CD1c-positive myeloid dendritic cell (primary cell): ENCODE measurements at regions not wholly inside any gene's neighbourhood (a gene's known extent, or its start where the extent isn't known, plus 50 kb on each side); places are given as distances from the start of the nearest gene placed in this dataset.

Experiments used
- DNase-seq: peaks from one replicate; pipeline ENCODE4 v3.0.0-alpha.2; 2016; ENCODE audit errors: extremely low spot score

- no peak for DNase-seq
These were observed 582.9 kb downstream of the INSC start for GRCh38 chr11:15697437-15698236.

- DNase-seq = no peak
These were observed 584.1 kb downstream of the INSC start for GRCh38 chr11:15698855-15699254.

DNA sequence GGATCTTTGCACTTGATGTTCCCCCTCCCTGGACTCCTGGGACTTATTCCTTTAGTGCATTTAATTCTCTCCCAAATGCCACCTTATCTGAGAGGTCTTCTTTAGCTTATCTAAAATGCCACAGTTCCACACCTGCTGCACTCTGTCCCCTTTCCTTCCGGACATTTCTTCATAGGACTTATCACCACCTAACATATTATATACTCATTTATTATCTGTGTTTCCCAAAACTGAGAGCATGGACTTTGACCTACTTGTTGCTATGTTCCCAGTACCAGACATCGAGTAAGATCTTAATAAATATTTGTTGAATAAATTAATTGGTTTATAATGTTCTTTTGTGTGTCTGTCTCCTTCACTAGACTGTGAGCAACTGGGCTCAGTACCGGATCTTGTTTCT lies 585.3 kb downstream of the INSC start:
- DNase-seq = no peak

DNA sequence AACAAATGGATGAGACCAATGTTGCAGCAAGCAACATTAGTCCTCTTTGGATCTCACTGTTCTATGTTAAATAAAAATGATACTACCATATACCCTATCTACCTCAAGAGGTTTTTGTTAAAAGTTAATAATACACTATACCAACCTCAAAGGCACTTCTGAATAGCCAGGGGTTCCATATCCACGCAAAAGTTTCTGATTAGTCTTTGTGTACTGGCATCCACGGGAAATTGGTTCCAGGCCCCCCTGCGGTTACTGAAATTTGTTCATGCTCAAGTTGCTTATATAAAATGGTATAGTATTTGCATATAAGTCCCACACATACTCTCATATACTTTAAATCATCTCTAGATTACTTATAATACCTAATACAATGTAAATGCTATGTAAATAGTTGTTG lies 585.7 kb downstream of the INSC start:
- DNase-seq = no peak

DNA sequence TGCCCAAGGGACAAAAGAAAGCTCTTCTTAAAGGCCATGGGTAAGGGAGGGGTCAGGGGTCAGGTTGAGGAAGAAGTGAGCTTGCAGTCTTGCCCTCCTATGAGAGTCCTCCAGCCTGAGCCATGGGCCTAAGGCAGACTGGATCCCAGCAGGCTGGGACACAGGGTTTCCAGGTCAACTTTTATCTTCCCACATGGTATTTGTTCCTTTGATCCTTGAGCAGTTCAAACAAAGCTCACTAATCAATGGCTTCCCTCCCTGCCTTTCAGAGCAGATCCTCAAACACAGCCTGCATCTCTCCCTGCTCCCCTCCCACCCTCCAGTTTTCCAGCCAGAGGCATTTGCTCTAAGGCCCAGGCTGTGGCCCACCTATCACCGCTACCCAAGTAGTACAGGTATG lies 589.3 kb downstream of the INSC start:
- DNase-seq = no peak

GRCh38 chr11:15704556-15704955 lies 589.8 kb downstream of the INSC start:
- DNase-seq = no peak

GRCh38 chr11:15705891-15706290 lies 591.2 kb downstream of the INSC start:
- no peak for DNase-seq

- no peak for DNase-seq
These were observed 592.5 kb downstream of the INSC start for GRCh38 chr11:15707194-15707593.

GRCh38 chr11:15707971-15708370 lies 593.2 kb downstream of the INSC start:
- DNase-seq = no peak

- no peak for DNase-seq
These were observed 596.0 kb downstream of the INSC start for GRCh38 chr11:15710580-15711275.

DNA sequence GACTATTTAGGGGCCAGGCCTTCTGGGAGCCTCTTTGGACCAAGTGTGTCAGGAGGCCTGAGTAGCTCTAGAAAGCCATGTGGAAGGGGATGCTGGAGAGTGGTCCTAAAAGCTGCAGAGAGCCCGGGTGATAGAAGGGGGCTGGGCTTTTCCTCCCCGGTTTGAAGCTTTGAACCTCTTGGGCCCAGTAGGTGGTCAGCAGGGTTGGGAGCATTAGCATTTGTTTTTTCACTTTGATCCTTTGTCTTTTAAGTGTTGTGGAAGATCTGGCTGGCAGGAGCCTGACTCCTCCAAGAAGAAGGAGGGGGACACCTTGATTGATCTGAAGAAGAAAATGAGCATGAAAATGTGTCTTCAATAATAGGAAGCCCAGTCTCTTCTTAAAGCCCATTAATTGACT lies 596.6 kb downstream of the INSC start:
- DNase-seq = no peak

DNA sequence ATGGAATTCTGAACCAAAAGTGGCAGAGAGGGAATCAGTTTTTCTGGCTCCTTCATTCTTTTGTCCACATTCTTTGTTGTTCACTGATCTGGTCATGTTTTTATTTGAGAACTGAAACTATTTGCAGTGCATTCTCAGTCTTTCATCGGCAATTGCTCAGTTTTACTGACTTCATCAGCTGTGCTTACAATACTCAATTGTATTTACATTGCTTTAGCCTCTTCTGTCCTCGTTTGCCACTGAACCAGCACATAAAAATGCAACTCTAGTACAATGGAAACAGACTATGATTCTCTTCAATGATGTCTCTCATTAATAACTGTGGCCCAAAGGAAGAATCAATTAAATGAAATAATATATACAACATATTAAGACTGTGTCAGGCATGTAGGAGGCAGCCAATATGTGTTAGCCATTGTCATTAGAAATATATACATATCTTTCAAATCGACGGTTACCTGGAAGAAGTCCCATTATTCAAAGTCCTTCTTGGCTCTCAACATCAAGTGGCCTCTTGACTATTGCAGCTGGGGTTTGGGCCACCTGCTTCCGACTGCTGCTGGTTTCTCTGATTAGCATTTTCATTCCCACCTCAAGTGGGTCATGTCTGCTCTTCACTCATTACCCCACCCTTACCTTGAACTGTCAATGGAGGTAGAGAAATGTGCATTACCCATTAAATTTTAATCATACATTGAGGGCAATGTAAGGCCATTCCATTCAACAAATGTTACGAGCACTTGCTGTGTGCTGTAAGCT lies 600.1 kb downstream of the INSC start:
- no peak for DNase-seq

GRCh38 chr11:15716550-15716949 lies 601.8 kb downstream of the INSC start:
- no peak for DNase-seq

DNA sequence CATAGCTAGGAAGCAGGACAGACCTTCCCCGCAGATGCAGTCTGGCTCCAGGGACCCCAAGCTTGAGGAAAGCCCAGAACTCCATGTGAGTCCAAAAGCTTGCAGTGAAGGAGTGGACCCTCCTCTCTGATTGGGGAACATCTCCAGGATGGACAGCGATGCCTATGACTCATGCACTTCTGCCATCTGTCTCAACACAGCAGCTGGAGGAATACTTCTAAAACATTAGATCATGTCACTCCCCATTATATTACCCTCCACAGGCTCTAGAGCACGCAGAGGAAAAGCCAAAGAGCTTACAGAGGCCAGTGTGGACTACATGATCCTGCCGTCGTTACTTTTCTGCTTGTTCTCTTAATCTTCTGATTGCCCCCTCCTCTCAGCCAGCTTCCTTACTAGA lies 605.7 kb downstream of the INSC start:
- DNase-seq = no peak

DNA sequence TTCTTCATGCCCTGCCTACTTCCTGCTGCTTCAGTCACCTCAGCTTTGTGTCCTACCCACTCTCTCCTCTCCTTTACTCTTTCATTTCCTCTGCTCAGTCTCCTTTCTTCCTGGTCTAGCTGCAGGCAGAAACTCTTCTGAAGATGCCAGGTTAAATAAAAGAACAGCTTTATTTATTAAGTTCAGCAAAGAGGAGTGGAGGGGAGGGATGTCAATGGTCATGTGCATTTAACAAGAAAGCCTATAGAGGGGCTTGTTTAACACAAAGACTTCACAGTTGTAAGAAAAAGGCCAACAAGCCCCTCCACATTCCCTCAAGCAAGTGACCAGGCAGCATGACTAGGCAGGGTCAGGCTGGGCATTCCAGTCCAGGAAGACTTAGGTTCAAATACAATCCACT lies 609.2 kb downstream of the INSC start:
- DNase-seq = no peak

DNA sequence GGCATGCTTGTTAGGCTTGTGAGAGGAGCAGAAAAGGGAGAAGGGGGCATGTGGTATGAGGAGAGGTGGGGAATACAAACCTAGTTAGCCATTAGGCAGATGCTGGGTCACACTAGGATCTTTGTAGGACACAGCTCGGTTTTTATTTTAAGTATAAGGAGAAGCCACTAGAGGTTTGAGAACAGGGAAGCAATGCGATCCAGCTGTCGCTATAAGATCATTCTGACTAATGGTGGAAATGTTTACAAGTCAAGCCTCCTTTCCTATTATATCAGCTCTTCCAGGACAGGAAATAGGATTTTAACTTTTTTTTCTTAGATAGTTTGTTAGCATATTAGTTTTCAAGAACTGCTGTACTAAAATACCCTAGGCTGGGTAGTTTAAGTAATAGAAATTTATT lies 609.9 kb downstream of the INSC start:
- DNase-seq = no peak

GRCh38 chr11:15725246-15725645 lies 610.5 kb downstream of the INSC start:
- DNase-seq = no peak

GRCh38 chr11:15726221-15726746 lies 611.6 kb downstream of the INSC start:
- no peak for DNase-seq

DNA sequence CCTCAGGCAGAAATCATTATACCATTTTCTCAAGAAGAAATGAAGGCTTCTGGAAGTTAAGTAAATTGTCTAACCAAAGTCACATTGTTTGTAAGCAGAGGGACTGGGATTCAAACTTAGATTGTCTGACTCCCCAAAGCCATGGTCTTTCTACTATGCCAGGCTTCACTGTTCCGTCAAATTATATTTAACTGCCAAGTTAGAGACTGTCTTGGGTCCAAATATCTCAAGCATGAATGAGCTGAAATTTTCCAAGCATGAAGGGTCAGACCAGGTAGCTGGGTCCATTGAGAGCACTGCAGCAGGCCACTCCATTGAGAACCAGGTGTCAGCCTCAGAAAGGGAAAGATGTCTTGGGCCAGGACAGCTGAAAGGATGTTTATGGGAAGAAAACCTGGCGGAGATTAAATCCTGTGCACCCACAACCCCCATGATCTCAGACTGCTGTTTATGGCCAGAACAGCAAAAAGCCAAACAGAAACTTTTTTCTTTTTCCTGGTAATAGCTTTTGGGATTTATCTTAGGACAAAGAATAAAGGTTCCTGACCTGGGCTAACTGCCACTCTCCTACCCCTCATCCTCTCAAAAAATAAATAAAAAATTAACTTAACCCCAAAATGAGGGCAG lies 612.3 kb downstream of the INSC start:
- no peak for DNase-seq

DNA sequence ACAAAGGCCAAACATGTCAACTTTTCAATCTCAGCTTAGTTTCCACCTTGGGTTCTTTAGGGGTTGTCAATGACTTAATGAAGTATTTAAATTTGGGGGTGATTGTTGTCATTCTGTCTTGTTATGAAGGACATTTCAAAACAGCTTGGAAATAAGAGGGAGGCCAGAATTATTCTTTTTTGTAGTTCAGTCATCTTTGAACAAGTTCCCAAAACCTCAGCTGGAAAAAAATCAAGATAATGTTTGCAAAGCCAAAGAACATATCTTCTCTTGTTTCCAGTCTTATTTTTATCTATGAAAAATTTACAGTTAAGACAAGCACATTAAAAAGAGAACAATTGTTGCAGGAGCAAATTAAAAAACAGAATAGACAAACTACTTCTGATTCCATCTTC lies 612.8 kb downstream of the INSC start:
- DNase-seq = no peak

GRCh38 chr11:15728207-15728606 lies 613.5 kb downstream of the INSC start:
- no peak for DNase-seq
